HCT116 (cell line): ENCODE measurements at regions not wholly inside any gene's neighbourhood (a gene's known extent, or its start where the extent isn't known, plus 50 kb on each side); places are given as distances from the start of the nearest gene placed in this dataset.

ENCODE experiments used
- ATAC-seq: fragments of 200-7000 bp; cut with Tn5 transposase; 2 replicates; pipeline ENCODE4 v1.9.1; 2020; ENCODE audit warnings: mild to moderate bottlenecking, moderate library complexity
- BruUV-seq: library from RNA; stranded (reverse); fragments of 400-500 nt; replicated peaks from 2 replicates; lab custom pipeline; 2021; lab: Mats Ljungman, UMichigan
- CTCF ChIA-PET: fragments of 300-600 bp; sonication (Branson Sonifier 250); formaldehyde crosslinking; loops from one replicate; lab custom pipeline; 2021; ENCODE audit warnings: antibody characterized with exemption; lab: Charles Lee
- POLR2A ChIA-PET: fragments of 300-600, 350-600 bp; sonication (Branson Sonifier 250); formaldehyde crosslinking; loops from one replicate; lab custom pipeline; 2021; ENCODE audit warnings: antibody characterized with exemption; lab: Charles Lee
- RAD21 ChIA-PET, 2 experiments: fragments of 300-600 bp; sonication (Branson Sonifier 250); formaldehyde crosslinking; loops; one replicate each; lab custom pipeline; 2023; ENCODE audit warnings: low total read pairs in 2 of 2; ENCODE audit not compliant: uncharacterized antibody in 2 of 2, unreplicated experiment in 2 of 2, low non-redundant PET in 1 of 2; lab: Charles Lee
- DNase-seq: peaks from one replicate; pipeline ENCODE4 v3.0.0-alpha.2; 2010; ENCODE audit warnings: low read depth, low spot score
- H2AFZ ChIP-seq: fragments of 200-600 bp; shearing (Covaris generic), sonication (generic); 2 replicates; pipeline ENCODE4 v1.6.1; 2017; ENCODE audit warnings: low read depth, mixed run types, mixed read lengths, antibody characterized with exemption, low read length; ENCODE audit not compliant: poor library complexity, severe bottlenecking
- H3K27ac ChIP-seq: 2 replicates; pipeline ENCODE4 v1.5.1; 2012; ENCODE audit warnings: low read depth, low read length
- H3K27me3 ChIP-seq: fragments of 200-600 bp; sonication (generic); 2 replicates; pipeline ENCODE4 v1.6.1; 2016; ENCODE audit warnings: mixed run types, low read length, mixed read lengths; ENCODE audit not compliant: insufficient read depth
- H3K36me3 ChIP-seq, 2 experiments: fragments of 200-500 bp in 1 of 2; fragments of 200-600 bp in 1 of 2; sonication (Bioruptor generic) in 1 of 2; sonication (generic) in 1 of 2; 2 replicates each; pipeline versions ENCODE4 v1.5.1 to v1.6.1; 2014 to 2016; ENCODE audit warnings: low read length in 2 of 2, inconsistent platforms in 1 of 2, mixed read lengths in 1 of 2, mixed run types in 1 of 2; ENCODE audit not compliant: insufficient read depth in 2 of 2, control insufficient read depth in 1 of 2
- H3K4me1 ChIP-seq, 2 experiments: fragments of 200-600 bp in 1 of 2; sonication (generic) in 1 of 2; 2 replicates each; pipeline versions ENCODE4 v1.5.1 to v1.6.1; 2012 to 2017; ENCODE audit warnings: low read length in 2 of 2, inconsistent platforms in 1 of 2, mild to moderate bottlenecking in 1 of 2, mixed read lengths in 1 of 2, mixed run types in 1 of 2, moderate library complexity in 1 of 2; ENCODE audit not compliant: insufficient read depth in 2 of 2, control insufficient read depth in 1 of 2
- H3K4me2 ChIP-seq: fragments of 200-600 bp; sonication (generic); 2 replicates; pipeline ENCODE4 v1.6.1; 2017; ENCODE audit warnings: mixed run types, low read length, mixed read lengths
- H3K4me3 ChIP-seq, 2 experiments: fragments of 200-600 bp in 1 of 2; sonication (generic) in 1 of 2; replicated peaks in 1 of 2; 2 replicates each; pipeline ENCODE4 v1.5.1; 2011 to 2016; ENCODE audit warnings: low read length in 2 of 2, control low read depth in 1 of 2, low read depth in 1 of 2, mild to moderate bottlenecking in 1 of 2, mixed read lengths in 1 of 2, mixed run types in 1 of 2
- H3K79me2 ChIP-seq: fragments of 200-600 bp; sonication (generic); 2 replicates; pipeline ENCODE4 v1.6.1; 2017; ENCODE audit warnings: mild to moderate bottlenecking, mixed run types, low read length, moderate library complexity, mixed read lengths; ENCODE audit not compliant: insufficient read depth
- H3K9ac ChIP-seq: fragments of 200-600 bp; sonication (generic); 2 replicates; pipeline ENCODE4 v1.6.1; 2016; ENCODE audit warnings: low read length, mixed read lengths
- H3K9me2 ChIP-seq: fragments of 200-600 bp; sonication (generic), shearing (Covaris generic); 2 replicates; pipeline ENCODE4 v1.6.1; 2017; ENCODE audit warnings: mixed run types, mild to moderate bottlenecking, moderate library complexity; ENCODE audit not compliant: insufficient read depth
- H3K9me3 ChIP-seq, 2 experiments: fragments of 200-500 bp in 1 of 2; fragments of 200-600 bp in 1 of 2; sonication (Bioruptor generic) in 1 of 2; sonication (generic) in 1 of 2; 2 replicates each; pipeline ENCODE4 v1.6.1; 2014 to 2017; ENCODE audit warnings: low read length in 2 of 2, mixed read lengths in 2 of 2, inconsistent platforms in 1 of 2, low read depth in 1 of 2, mild to moderate bottlenecking in 1 of 2, mixed run types in 1 of 2, moderate library complexity in 1 of 2; ENCODE audit not compliant: control insufficient read depth in 1 of 2, insufficient read depth in 1 of 2
- H4K20me1 ChIP-seq: fragments of 200-600 bp; sonication (generic), shearing (Covaris generic); 2 replicates; pipeline ENCODE4 v1.6.1; 2017; ENCODE audit warnings: mixed run types, mild to moderate bottlenecking, moderate library complexity; ENCODE audit not compliant: insufficient read depth
- CBX3 ChIP-seq: IDR thresholded peaks from 2 replicates; pipeline ENCODE4 v1.6.1; 2012; ENCODE audit warnings: low read depth
- CEBPB ChIP-seq: IDR thresholded peaks from 2 replicates; pipeline ENCODE4 v1.6.1; 2012; ENCODE audit warnings: low read depth
- EGR1 ChIP-seq: IDR thresholded peaks from 2 replicates; pipeline ENCODE4 v1.6.1; 2012; ENCODE audit warnings: low read depth
- ELF1 ChIP-seq: IDR thresholded peaks from 2 replicates; pipeline ENCODE4 v1.6.1; 2012; ENCODE audit warnings: low read depth, borderline replicate concordance
- EZH2 ChIP-seq: fragments of 200-600 bp; sonication (generic); IDR thresholded peaks from 2 replicates; pipeline ENCODE4 v1.6.1; 2017; ENCODE audit warnings: antibody characterized with exemption, mixed run types
- EZH2phosphoT487 ChIP-seq: fragments of 200-600 bp; IDR thresholded peaks from 2 replicates; pipeline ENCODE4 v1.6.1; 2018; ENCODE audit warnings: antibody characterized with exemption, borderline replicate concordance
- JUND ChIP-seq: IDR thresholded peaks from 2 replicates; pipeline ENCODE4 v1.6.1; 2012
- POLR2A ChIP-seq: IDR thresholded peaks from 2 replicates; pipeline ENCODE4 v1.7.0; 2011; ENCODE audit warnings: borderline replicate concordance; ENCODE audit not compliant: insufficient read depth, insufficient read length; ENCODE audit errors: extremely low read depth
- POLR2AphosphoS5 ChIP-seq: IDR thresholded peaks from 2 replicates; pipeline ENCODE4 v1.6.1; 2011; ENCODE audit warnings: mild to moderate bottlenecking, low read depth, low read length, moderate library complexity
- RAD21 ChIP-seq: IDR thresholded peaks from 2 replicates; pipeline ENCODE4 v1.6.1; 2012; ENCODE audit warnings: low read depth, mild to moderate bottlenecking
- SIN3A ChIP-seq: IDR thresholded peaks from 2 replicates; pipeline ENCODE4 v1.6.1; 2012; ENCODE audit warnings: low read depth
- SP1 ChIP-seq: IDR thresholded peaks from 2 replicates; pipeline ENCODE4 v1.6.1; 2012; ENCODE audit warnings: low read depth
- SRF ChIP-seq: IDR thresholded peaks from 2 replicates; pipeline ENCODE4 v1.6.1; 2012; ENCODE audit warnings: low read depth
- ZNF274 ChIP-seq: fragments of 200-500 bp; sonication (Bioruptor generic); IDR thresholded peaks from 2 replicates; pipeline ENCODE4 v1.6.1; 2014; ENCODE audit warnings: mild to moderate bottlenecking, low read depth, low read length, inconsistent platforms
- intact Hi-C: fragments of 100-400 bp; cut with micrococcal nuclease; formaldehyde crosslinking; loops from 2 replicates; pipeline ENCODE4 v1.10.0; 2022
- TF ChIP-seq, protein P1 (sequence below): IDR thresholded peaks from 2 replicates; pipeline ENCODE4 v1.6.1; 2012
- TF ChIP-seq, protein P2 (sequence below): IDR thresholded peaks from 2 replicates; pipeline ENCODE4 v1.6.1; 2012
- TF ChIP-seq, protein P3 (sequence below): IDR thresholded peaks from 2 replicates; pipeline ENCODE4 v1.6.1; 2012; ENCODE audit warnings: low read depth
- TF ChIP-seq, protein P4 (sequence below): IDR thresholded peaks from 2 replicates; pipeline ENCODE4 v1.6.1; 2011; ENCODE audit warnings: mild to moderate bottlenecking, low read length, moderate library complexity; ENCODE audit not compliant: insufficient replicate concordance; ENCODE audit errors: extremely low read depth

DNA sequence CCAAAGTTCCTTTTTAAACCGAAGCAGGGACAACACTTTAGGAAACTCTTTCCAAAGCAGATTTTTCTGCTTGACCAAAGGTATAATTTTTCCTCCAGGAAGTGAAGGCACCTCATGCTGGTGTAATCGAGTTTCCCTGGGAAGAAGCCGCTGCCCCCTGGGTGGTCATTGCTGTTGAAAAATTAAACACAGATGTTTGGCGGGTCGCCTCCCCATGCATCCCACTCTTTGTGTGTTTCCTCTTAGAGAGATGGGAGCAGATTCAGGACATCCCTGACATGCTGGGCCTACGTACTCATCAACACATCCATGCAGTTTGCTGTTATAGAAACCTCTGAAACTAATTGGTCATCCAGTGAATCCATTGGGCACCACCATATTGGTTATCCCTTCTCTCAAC is 179.2 kb upstream of the HCCS start:
- TF ChIP-seq CBX3 (no peak), CEBPB (no peak), EZH2 (no peak), POLR2AphosphoS5 (no peak), SRF (no peak), ZNF274 (no peak), POLR2A (no peak), SP1 (no peak), RAD21 (no peak), ELF1 (no peak), SIN3A (no peak), EZH2phosphoT487 (no peak), JUND (no peak), EGR1 (no peak)
- TF ChIP-seq, protein P1, sequence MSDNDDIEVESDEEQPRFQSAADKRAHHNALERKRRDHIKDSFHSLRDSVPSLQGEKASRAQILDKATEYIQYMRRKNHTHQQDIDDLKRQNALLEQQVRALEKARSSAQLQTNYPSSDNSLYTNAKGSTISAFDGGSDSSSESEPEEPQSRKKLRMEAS: no peak
- TF ChIP-seq, protein P2, sequence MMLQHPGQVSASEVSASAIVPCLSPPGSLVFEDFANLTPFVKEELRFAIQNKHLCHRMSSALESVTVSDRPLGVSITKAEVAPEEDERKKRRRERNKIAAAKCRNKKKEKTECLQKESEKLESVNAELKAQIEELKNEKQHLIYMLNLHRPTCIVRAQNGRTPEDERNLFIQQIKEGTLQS: no peak
- TF ChIP-seq, protein P3, sequence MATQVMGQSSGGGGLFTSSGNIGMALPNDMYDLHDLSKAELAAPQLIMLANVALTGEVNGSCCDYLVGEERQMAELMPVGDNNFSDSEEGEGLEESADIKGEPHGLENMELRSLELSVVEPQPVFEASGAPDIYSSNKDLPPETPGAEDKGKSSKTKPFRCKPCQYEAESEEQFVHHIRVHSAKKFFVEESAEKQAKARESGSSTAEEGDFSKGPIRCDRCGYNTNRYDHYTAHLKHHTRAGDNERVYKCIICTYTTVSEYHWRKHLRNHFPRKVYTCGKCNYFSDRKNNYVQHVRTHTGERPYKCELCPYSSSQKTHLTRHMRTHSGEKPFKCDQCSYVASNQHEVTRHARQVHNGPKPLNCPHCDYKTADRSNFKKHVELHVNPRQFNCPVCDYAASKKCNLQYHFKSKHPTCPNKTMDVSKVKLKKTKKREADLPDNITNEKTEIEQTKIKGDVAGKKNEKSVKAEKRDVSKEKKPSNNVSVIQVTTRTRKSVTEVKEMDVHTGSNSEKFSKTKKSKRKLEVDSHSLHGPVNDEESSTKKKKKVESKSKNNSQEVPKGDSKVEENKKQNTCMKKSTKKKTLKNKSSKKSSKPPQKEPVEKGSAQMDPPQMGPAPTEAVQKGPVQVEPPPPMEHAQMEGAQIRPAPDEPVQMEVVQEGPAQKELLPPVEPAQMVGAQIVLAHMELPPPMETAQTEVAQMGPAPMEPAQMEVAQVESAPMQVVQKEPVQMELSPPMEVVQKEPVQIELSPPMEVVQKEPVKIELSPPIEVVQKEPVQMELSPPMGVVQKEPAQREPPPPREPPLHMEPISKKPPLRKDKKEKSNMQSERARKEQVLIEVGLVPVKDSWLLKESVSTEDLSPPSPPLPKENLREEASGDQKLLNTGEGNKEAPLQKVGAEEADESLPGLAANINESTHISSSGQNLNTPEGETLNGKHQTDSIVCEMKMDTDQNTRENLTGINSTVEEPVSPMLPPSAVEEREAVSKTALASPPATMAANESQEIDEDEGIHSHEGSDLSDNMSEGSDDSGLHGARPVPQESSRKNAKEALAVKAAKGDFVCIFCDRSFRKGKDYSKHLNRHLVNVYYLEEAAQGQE: no peak
- TF ChIP-seq, protein P4, sequence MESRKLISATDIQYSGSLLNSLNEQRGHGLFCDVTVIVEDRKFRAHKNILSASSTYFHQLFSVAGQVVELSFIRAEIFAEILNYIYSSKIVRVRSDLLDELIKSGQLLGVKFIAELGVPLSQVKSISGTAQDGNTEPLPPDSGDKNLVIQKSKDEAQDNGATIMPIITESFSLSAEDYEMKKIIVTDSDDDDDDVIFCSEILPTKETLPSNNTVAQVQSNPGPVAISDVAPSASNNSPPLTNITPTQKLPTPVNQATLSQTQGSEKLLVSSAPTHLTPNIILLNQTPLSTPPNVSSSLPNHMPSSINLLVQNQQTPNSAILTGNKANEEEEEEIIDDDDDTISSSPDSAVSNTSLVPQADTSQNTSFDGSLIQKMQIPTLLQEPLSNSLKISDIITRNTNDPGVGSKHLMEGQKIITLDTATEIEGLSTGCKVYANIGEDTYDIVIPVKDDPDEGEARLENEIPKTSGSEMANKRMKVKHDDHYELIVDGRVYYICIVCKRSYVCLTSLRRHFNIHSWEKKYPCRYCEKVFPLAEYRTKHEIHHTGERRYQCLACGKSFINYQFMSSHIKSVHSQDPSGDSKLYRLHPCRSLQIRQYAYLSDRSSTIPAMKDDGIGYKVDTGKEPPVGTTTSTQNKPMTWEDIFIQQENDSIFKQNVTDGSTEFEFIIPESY: no peak
- ATAC-seq (no peak), DNase-seq (no peak)
- H3K36me3 ChIP-seq: no peaks in the 10 kb centered on the region
- H3K9me3 ChIP-seq: no peaks in the 10 kb centered on the region
- ChIA-PET CTCF (no interaction called here), RAD21 (no interaction called here), POLR2A (no interaction called here)
- H3K79me2 ChIP-seq: no peaks in the 10 kb centered on the region
- intact Hi-C loops: no loop called here
- no peaks in the 10 kb centered on the region for H3K4me1 ChIP-seq
- no peak overlapping the region for H3K27ac ChIP-seq
- no peaks in the 10 kb centered on the region for H3K9me2 ChIP-seq
- no TSS peak for BruUV-seq
- no peaks in the 10 kb centered on the region for H3K27me3 ChIP-seq
- no peaks in the 10 kb centered on the region for H4K20me1 ChIP-seq
- no peak overlapping the region for H3K4me2 ChIP-seq
- no peak overlapping the region for H2AFZ ChIP-seq
- no peak overlapping the region for H3K9ac ChIP-seq
- H3K4me3 ChIP-seq: no peak overlapping the region
